HG03457 (cell line): ENCODE measurements at regions not wholly inside any gene's neighbourhood (a gene's known extent, or its start where the extent isn't known, plus 50 kb on each side); places are given as distances from the start of the nearest gene placed in this dataset.

Experiments used
- ATAC-seq: cut with Tn5 transposase; IDR thresholded peaks from one replicate; pipeline ENCODE4 v1.9.1; 2021; ENCODE audit warnings: moderate number of reproducible peaks; ENCODE audit not compliant: unreplicated experiment

- no peak for ATAC-seq
These were observed 682.4 kb upstream of the GRIA3 start for GRCh38 chrX:122501652-122502051.

GRCh38 chrX:122504026-122504425, 680.1 kb upstream of the GRIA3 start:
- no peak for ATAC-seq

GRCh38 chrX:122512561-122513072, 671.5 kb upstream of the GRIA3 start:
- ATAC-seq = no peak

GRCh38 chrX:122517786-122518185, 666.3 kb upstream of the GRIA3 start:
- no peak for ATAC-seq

DNA sequence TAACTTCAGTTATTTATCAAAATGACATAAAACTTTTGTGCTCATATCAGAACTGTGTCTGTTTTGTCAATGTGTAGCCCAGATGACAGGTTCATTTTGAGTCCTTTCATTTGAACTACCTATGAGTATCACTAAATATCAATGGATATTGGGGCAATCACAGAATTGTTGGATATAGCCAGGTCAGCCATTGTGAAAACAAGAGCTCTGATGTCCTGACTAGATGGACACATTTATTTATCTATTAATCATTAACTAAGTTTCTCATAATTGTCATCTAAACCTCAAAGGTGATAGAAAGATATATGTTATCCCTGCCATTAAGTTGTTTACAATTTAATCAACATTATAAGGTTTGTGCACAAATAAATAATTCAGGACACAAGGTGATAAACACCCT, 638.3 kb upstream of the GRIA3 start:
- ATAC-seq = no peak

- no peak for ATAC-seq
These were observed 637.8 kb upstream of the GRIA3 start for GRCh38 chrX:122546269-122546668.

- no peak for ATAC-seq
These were observed 631.7 kb upstream of the GRIA3 start for GRCh38 chrX:122552286-122552800.

DNA sequence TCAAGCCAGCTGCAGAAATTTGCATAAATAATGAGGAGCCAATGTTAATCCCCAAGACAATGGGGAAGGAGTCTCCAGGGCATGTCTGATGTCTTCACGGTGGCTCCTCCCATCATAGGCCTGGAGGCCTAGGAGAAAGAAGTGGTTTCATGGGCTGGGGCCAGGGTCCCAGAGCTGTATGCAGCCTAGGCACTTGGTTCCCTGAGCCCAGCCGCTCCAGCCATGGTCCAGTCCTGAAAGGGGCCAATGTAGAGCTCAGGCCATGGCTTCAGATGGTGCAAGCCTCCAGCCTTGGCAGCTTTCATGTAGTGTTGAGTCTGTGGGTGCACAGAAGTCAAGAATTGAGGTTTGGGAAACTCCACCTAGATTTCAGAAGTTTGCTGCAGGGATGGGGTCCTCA, 628.2 kb upstream of the GRIA3 start:
- ATAC-seq = no peak

GRCh38 chrX:122565952-122566351, 618.1 kb upstream of the GRIA3 start:
- ATAC-seq = no peak

DNA sequence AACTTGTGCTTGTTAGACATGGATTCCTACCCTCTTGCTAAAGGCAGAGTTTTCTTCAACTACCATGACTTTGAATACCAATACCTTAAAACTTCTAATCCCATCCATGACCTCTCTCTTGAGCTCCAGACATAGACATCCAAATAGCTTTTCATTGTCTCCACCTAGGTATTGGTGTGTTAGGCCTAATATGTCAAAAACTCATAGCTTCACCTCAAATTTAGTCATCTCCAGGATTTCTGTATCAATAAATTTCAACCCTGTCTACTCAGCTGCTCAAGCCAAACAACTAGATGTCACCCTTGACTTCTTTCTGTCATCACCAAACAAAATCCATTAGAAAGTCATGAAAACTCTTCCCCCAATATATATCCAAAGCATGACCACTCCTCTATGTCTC, 617.7 kb upstream of the GRIA3 start:
- ATAC-seq = no peak

GRCh38 chrX:122567911-122568310, 616.2 kb upstream of the GRIA3 start:
- ATAC-seq = no peak

DNA sequence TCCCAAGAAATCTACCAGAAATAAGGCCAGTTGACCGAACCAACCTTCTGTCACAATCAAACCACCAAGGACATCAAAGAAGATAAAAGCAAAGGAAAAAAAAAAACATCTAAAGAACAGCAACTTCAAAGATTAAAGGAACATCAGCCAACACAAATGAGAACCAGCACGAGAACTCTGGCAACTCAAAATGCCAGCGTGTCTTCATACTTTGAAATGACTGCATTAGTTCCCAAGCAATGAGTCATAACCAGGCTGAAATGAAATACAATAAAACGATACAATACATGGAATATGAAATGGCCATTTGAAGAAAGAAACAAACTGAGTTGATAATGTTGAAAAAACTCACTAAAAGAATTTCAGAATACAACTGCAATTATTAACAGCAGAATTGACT, 611.6 kb upstream of the GRIA3 start:
- ATAC-seq = no peak

DNA sequence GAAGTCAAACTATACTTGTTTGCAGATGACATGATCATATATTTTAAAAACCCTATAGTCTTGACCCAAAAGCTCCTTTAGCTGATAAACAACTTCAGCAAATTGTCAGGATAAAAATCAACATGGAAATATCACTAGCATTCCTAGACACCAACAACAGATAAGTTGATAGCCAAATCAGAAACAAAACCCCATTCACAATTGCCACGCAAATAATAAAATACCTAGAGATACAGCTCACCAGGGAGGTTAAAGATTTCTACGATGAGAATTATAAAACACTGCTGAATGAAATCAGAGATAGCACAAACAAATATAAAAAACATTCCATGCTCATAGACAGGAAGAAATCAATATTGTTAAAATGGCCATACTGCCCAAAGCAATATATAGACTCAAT, 605.0 kb upstream of the GRIA3 start:
- no peak for ATAC-seq

DNA sequence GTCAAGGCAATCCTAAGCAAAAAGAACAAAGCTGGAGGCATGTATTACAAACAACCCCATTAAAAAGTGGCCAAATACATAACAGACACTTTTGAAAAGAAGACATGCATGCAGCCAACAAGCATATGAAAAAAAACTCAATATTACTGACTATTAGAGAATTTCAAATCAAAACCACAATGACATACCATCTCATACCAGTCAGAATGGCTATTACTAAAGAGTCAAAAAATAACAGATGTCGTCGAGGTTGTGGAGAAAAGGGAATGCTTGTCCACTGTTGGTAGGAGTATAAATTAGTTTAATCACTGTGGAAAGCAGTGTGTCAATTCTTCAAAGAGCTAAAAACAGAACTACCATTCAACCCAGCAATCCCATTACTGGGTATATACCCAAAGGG, 604.6 kb upstream of the GRIA3 start:
- no peak for ATAC-seq

GRCh38 chrX:122582280-122582974, 601.7 kb upstream of the GRIA3 start:
- no peak for ATAC-seq

DNA sequence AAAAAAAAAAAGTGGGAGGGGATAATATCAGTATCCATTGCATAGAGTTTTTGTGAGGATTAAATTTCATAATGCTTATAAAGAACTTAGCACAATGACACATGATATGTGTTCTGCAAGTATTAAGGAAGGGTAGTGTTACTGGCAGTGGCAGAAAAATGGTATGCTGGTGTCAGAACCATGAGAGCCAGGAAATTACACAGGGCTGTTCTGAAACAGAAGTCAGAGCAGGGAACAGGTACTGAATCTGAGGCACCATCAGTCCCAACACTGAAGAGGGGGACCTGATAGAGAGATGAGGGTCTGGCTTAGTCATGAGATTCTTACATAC, 601.1 kb upstream of the GRIA3 start:
- ATAC-seq = no peak

DNA sequence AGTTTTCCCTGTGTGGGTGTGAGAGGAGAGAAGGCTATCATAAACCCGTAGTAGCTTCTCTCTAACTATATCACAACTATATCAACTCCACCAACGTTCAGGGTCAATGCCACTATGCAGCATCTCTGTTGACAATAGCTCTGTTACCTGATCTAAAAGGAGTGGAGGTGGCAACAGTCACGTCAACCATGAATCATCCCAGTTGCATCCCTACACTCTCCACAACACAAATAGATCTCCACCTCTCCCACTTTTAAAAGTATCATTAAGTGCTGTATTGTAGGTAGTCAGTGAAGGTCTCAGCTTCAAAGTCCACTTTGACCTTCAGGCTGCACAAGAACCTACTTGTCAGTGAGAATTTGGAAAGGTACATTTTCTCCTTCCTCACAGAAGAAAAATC, 600.5 kb upstream of the GRIA3 start:
- ATAC-seq = no peak

GRCh38 chrX:122584981-122585380, 599.1 kb upstream of the GRIA3 start:
- ATAC-seq = no peak

GRCh38 chrX:122586831-122587230, 597.2 kb upstream of the GRIA3 start:
- no peak for ATAC-seq

DNA sequence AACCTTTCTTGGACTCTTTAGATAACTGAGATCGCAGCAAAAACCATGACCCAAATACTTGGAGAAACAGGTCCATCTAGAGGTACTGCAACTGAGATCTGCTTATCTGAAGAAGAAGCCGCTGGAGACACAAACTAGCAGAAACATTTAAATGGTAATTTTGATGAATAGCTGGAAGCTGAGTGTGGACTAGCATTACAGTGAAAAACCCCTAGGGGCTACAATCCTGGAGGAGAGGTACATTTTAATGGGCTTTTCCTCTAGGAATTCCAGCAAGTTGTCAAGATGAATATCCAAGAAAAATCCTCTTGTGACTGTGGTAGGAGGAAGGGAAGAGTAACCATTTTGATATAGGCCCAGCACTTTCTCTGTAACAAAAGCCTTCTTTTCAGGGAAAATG, 592.5 kb upstream of the GRIA3 start:
- no peak for ATAC-seq

- no peak for ATAC-seq
These were observed 587.1 kb upstream of the GRIA3 start for GRCh38 chrX:122596998-122597397.

- ATAC-seq = no peak
These were observed 561.3 kb upstream of the GRIA3 start for GRCh38 chrX:122622795-122623194.

DNA sequence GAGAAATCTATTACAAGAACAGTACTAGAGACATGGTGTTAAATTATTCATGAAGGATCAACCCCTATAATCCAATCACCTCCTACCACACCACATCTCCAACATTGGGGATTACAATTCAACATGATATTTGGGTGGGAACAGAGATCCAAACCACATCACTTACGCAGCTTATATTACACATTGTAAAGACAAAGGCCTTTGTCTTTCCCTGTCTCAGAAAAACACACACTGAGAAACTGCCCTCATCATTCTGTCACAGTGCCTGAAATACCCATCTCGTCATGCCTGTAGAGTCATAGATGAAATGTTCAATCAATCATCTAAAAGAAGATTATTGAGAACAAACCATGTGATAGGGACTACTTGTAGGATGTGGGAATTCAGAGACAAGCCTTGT, 558.8 kb upstream of the GRIA3 start:
- no peak for ATAC-seq
